H9 (cell line): ENCODE measurements at regions not wholly inside any gene's neighbourhood (a gene's known extent, or its start where the extent isn't known, plus 50 kb on each side); places are given as distances from the start of the nearest gene placed in this dataset.
"Not testable (repeated sequence)": the region's sequence is repeated elsewhere in the genome, so short reads cannot be mapped to it uniquely, and the experiment has no call there.

Source experiments
- DNase-seq: peaks from one replicate; pipeline ENCODE4 v3.0.0-alpha.2; 2017
- H2AFZ ChIP-seq: one replicate; pipeline ENCODE4 v1.6.1; 2013; ENCODE audit warnings: mild to moderate bottlenecking, low read length, control low read depth, moderate library complexity
- H2AK5ac ChIP-seq: 2 replicates; pipeline ENCODE4 v1.6.1; 2013; ENCODE audit warnings: low read length, control low read depth, mixed read lengths; ENCODE audit not compliant: insufficient read length
- H2BK120ac ChIP-seq: one replicate; pipeline ENCODE4 v1.6.1; 2013; ENCODE audit warnings: low read depth, mild to moderate bottlenecking, low read length, control low read depth, inconsistent platforms; ENCODE audit not compliant: poor library complexity, severe bottlenecking
- H2BK12ac ChIP-seq: 2 replicates; pipeline ENCODE4 v1.6.1; 2013; ENCODE audit warnings: low read length, control low read depth, mixed read lengths, low read depth; ENCODE audit not compliant: insufficient read length
- H2BK15ac ChIP-seq: 2 replicates; pipeline ENCODE4 v1.6.1; 2013; ENCODE audit warnings: low read depth, low read length, control low read depth
- H2BK20ac ChIP-seq: one replicate; pipeline ENCODE4 v1.6.1; 2013; ENCODE audit warnings: low read depth, mild to moderate bottlenecking, low read length, control low read depth, inconsistent platforms; ENCODE audit not compliant: poor library complexity, severe bottlenecking
- H2BK5ac ChIP-seq: 2 replicates; pipeline ENCODE4 v1.6.1; 2013; ENCODE audit warnings: low read length, control low read depth, mixed read lengths; ENCODE audit not compliant: insufficient read length
- H3K14ac ChIP-seq: 2 replicates; pipeline ENCODE4 v1.6.1; 2013; ENCODE audit warnings: low read length, control low read depth; ENCODE audit not compliant: insufficient read depth
- H3K18ac ChIP-seq: 2 replicates; pipeline ENCODE4 v1.6.1; 2013; ENCODE audit warnings: low read depth, mild to moderate bottlenecking, mixed read lengths, low read length, control low read depth; ENCODE audit not compliant: insufficient read length
- H3K23ac ChIP-seq: 2 replicates; pipeline ENCODE4 v1.6.1; 2013; ENCODE audit warnings: low read length, control low read depth, mixed read lengths, low read depth; ENCODE audit not compliant: insufficient read length
- H3K23me2 ChIP-seq: 2 replicates; pipeline ENCODE4 v1.6.1; 2013; ENCODE audit warnings: low read depth, mild to moderate bottlenecking, mixed read lengths, low read length, control low read depth; ENCODE audit not compliant: insufficient read length, poor library complexity, severe bottlenecking
- H3K27ac ChIP-seq: 2 replicates; pipeline ENCODE4 v1.5.1; 2013; ENCODE audit warnings: low read length, control low read depth, mixed read lengths, low read depth; ENCODE audit not compliant: insufficient read length
- H3K27me3 ChIP-seq: 2 replicates; pipeline ENCODE4 v1.6.1; 2013; ENCODE audit warnings: low read length, control low read depth, inconsistent platforms; ENCODE audit not compliant: insufficient read depth
- H3K4ac ChIP-seq: 2 replicates; pipeline ENCODE4 v1.6.1; 2013; ENCODE audit warnings: low read depth, mild to moderate bottlenecking, control low read depth, inconsistent platforms, low read length, moderate library complexity
- H3K4me1 ChIP-seq: 2 replicates; pipeline ENCODE4 v1.6.1; 2013; ENCODE audit warnings: low read length, control low read depth, inconsistent platforms; ENCODE audit not compliant: insufficient read depth
- H3K4me2 ChIP-seq: 2 replicates; pipeline ENCODE4 v1.6.1; 2013; ENCODE audit warnings: low read length, control low read depth, mixed read lengths; ENCODE audit not compliant: insufficient read length, insufficient read depth
- H3K56ac ChIP-seq: 2 replicates; pipeline ENCODE4 v1.6.1; 2013; ENCODE audit warnings: low read depth, mild to moderate bottlenecking, mixed read lengths, low read length, control low read depth; ENCODE audit not compliant: insufficient read length
- H3K79me1 ChIP-seq: 2 replicates; pipeline ENCODE4 v1.6.1; 2013; ENCODE audit warnings: low read depth, mild to moderate bottlenecking, moderate library complexity, low read length, control low read depth, inconsistent platforms; ENCODE audit not compliant: insufficient read depth, poor library complexity, severe bottlenecking
- H3K79me2 ChIP-seq: 2 replicates; pipeline ENCODE4 v1.6.1; 2013; ENCODE audit warnings: low read length, control low read depth, inconsistent platforms; ENCODE audit not compliant: insufficient read depth
- H3K9ac ChIP-seq: 2 replicates; pipeline ENCODE4 v1.6.1; 2013; ENCODE audit warnings: low read length, control low read depth, mixed read lengths; ENCODE audit not compliant: insufficient read length; ENCODE audit errors: extremely low read depth
- H3K9me3 ChIP-seq: one replicate; pipeline ENCODE4 v1.6.1; 2013; ENCODE audit warnings: low read depth, low read length, inconsistent platforms; ENCODE audit not compliant: control insufficient read depth
- H3T11ph ChIP-seq: one replicate; pipeline ENCODE4 v1.6.1; 2013; ENCODE audit warnings: mild to moderate bottlenecking, low read length, control low read depth, inconsistent platforms
- H4K20me1 ChIP-seq: one replicate; pipeline ENCODE4 v1.6.1; 2013; ENCODE audit not compliant: control insufficient read depth, insufficient read length, insufficient read depth
- H4K5ac ChIP-seq: 2 replicates; pipeline ENCODE4 v1.6.1; 2013; ENCODE audit warnings: low read depth, mild to moderate bottlenecking, mixed read lengths, low read length, control low read depth; ENCODE audit not compliant: insufficient read length
- H4K8ac ChIP-seq: replicated peaks from 2 replicates; pipeline ENCODE4 v1.6.1; 2013; ENCODE audit warnings: low read length, control low read depth, mixed read lengths, low read depth; ENCODE audit not compliant: insufficient read length
- H4K91ac ChIP-seq: 2 replicates; pipeline ENCODE4 v1.6.1; 2013; ENCODE audit warnings: low read depth, mild to moderate bottlenecking, moderate library complexity, mixed read lengths, low read length, control low read depth; ENCODE audit not compliant: insufficient read length
- H3K27ac Mint-ChIP-seq, 3 experiments: 2 replicates in 2 of 3; 3 replicates in 1 of 3; pipeline ENCODE4 v1.8.0; 2020 to 2021; ENCODE audit warnings: mixed read lengths in 3 of 3, mild to moderate bottlenecking in 1 of 3, moderate library complexity in 1 of 3
- H3K27me3 Mint-ChIP-seq: 2 replicates; pipeline ENCODE4 v1.8.0; 2021; ENCODE audit warnings: low read depth, mild to moderate bottlenecking, moderate library complexity, mixed read lengths
- H3K36me3 Mint-ChIP-seq, 3 experiments: 2 replicates in 2 of 3; 3 replicates in 1 of 3; pipeline ENCODE4 v1.8.0; 2020 to 2021; ENCODE audit warnings: low read depth in 3 of 3, mixed read lengths in 3 of 3; ENCODE audit not compliant: insufficient read depth in 1 of 3
- H3K4me1 Mint-ChIP-seq, 2 experiments: 2 replicates each; pipeline ENCODE4 v1.8.0; 2020; ENCODE audit warnings: mixed read lengths in 2 of 2
- H3K4me3 Mint-ChIP-seq, 2 experiments: 2 replicates in 1 of 2; 3 replicates in 1 of 2; pipeline ENCODE4 v1.8.0; 2020 to 2021; ENCODE audit warnings: mild to moderate bottlenecking in 2 of 2, mixed read lengths in 2 of 2, moderate library complexity in 1 of 2
- H3K9me3 Mint-ChIP-seq, 2 experiments: 2 replicates in 1 of 2; 3 replicates in 1 of 2; pipeline ENCODE4 v1.8.0; 2020; ENCODE audit warnings: mild to moderate bottlenecking in 2 of 2, mixed read lengths in 2 of 2, moderate library complexity in 1 of 2
- WGBS: extraction: QIAGEN DNeasy Blood & Tissue Kit; methylation state at CpG from one replicate; pipeline ENCODE4 v1.1.7; 2013; ENCODE audit warnings: missing lambda C conversion rate, low lambda C conversion rate, mixed read lengths; ENCODE audit not compliant: insufficient read length; ENCODE audit errors: extremely low coverage; 5-methylcytosine and 5-hydroxymethylcytosine counted together
- TF ChIP-seq, protein P1 (sequence below): fragments of 200-600 bp; sonication (generic); conservative IDR thresholded peaks from 3 replicates; pipeline ENCODE4 v1.8.0; 2021; ENCODE audit warnings: antibody characterized with exemption, mild to moderate bottlenecking

GRCh38 chr9:92206488-92206887 is 87.0 kb downstream of the IARS1 start:
- no peak overlapping the region for H3K23ac ChIP-seq
- H3K27ac ChIP-seq, result no peak overlapping the region
- H4K91ac ChIP-seq, result no peak overlapping the region
- H4K5ac ChIP-seq, result no peak overlapping the region
- no peaks in the 10 kb centered on the region for H3K79me1 ChIP-seq
- H3K9ac ChIP-seq, result no peak overlapping the region
- no peaks in the 10 kb centered on the region for H3K79me2 ChIP-seq
- no peaks in the 10 kb centered on the region for H3K4me1 ChIP-seq
- no peak for DNase-seq
- no peak overlapping the region for H3K27ac Mint-ChIP-seq
- no peak overlapping the region for H3K4ac ChIP-seq
- H2BK12ac ChIP-seq, result no peak overlapping the region
- no peak overlapping the region for H2BK20ac ChIP-seq
- no CpG with 5 or more reads among the region's 1 CpG for WGBS
- H3K14ac ChIP-seq, result no peak overlapping the region
- no peak overlapping the region for H2AK5ac ChIP-seq
- no peak overlapping the region for H4K8ac ChIP-seq
- peaks cover 33 to 44% (median 34%) of the 10 kb centered on the region in 3 experiments for H3K36me3 Mint-ChIP-seq
- H2BK5ac ChIP-seq, result no peak overlapping the region
- no peaks in the 10 kb centered on the region for H3K9me3 ChIP-seq
- H3T11ph ChIP-seq, result no peak overlapping the region
- no peaks in the 10 kb centered on the region for H3K27me3 ChIP-seq
- TF ChIP-seq, protein P1, sequence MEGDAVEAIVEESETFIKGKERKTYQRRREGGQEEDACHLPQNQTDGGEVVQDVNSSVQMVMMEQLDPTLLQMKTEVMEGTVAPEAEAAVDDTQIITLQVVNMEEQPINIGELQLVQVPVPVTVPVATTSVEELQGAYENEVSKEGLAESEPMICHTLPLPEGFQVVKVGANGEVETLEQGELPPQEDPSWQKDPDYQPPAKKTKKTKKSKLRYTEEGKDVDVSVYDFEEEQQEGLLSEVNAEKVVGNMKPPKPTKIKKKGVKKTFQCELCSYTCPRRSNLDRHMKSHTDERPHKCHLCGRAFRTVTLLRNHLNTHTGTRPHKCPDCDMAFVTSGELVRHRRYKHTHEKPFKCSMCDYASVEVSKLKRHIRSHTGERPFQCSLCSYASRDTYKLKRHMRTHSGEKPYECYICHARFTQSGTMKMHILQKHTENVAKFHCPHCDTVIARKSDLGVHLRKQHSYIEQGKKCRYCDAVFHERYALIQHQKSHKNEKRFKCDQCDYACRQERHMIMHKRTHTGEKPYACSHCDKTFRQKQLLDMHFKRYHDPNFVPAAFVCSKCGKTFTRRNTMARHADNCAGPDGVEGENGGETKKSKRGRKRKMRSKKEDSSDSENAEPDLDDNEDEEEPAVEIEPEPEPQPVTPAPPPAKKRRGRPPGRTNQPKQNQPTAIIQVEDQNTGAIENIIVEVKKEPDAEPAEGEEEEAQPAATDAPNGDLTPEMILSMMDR, result no peak
- no peaks in the 10 kb centered on the region; the same call in 1 of the 2 replicates for H3K27me3 Mint-ChIP-seq
- H4K20me1 ChIP-seq, result no peaks in the 10 kb centered on the region
- H3K18ac ChIP-seq, result no peak overlapping the region
- H3K4me2 ChIP-seq, result no peak overlapping the region
- H3K56ac ChIP-seq, result no peak overlapping the region
- H3K4me1 Mint-ChIP-seq, result no peaks in the 10 kb centered on the region
- H2BK120ac ChIP-seq, result no peak overlapping the region
- no peaks in the 10 kb centered on the region for H3K9me3 Mint-ChIP-seq
- no peaks in the 10 kb centered on the region for H3K23me2 ChIP-seq
- no peak overlapping the region for H2AFZ ChIP-seq
- no peak overlapping the region for H3K4me3 Mint-ChIP-seq
- no peak overlapping the region for H2BK15ac ChIP-seq

DNA sequence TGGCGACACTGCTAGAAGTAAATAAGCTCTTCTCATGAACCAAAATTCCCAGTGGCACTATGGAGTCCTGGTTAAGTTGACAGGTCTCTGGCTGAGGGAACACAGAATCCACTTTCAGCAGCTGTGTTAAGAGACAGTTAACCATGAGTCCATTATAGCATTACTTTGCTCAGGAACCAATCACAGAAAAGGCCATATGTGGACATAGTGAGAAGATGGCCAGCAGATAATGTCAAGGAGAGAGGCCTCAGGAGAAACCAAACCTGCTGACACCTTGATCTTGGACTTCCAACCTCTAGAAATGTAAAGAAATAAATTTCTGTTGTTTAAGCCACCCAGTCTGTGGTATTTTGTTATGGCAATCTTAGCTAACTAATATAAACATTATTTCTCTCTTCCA is 88.7 kb upstream of the SPTLC1 start:
- not testable (repeated sequence) for H2BK20ac ChIP-seq, H3K9me3 Mint-ChIP-seq, H3K4me3 Mint-ChIP-seq, H3K4ac ChIP-seq, H4K5ac ChIP-seq, H3T11ph ChIP-seq, H3K23me2 ChIP-seq, H3K27ac Mint-ChIP-seq, H3K27me3 Mint-ChIP-seq, H3K27ac ChIP-seq, H3K79me2 ChIP-seq, H3K9me3 ChIP-seq, H4K8ac ChIP-seq, H4K91ac ChIP-seq, H3K23ac ChIP-seq, H3K56ac ChIP-seq, H3K18ac ChIP-seq, H3K4me1 ChIP-seq, DNase-seq, H4K20me1 ChIP-seq, H2AK5ac ChIP-seq, H2AFZ ChIP-seq, H3K79me1 ChIP-seq, H3K27me3 ChIP-seq, H2BK5ac ChIP-seq, H2BK15ac ChIP-seq, H3K4me2 ChIP-seq, H3K14ac ChIP-seq, H3K9ac ChIP-seq, H2BK120ac ChIP-seq, H2BK12ac ChIP-seq, H3K4me1 Mint-ChIP-seq
- peaks cover 8 to 18% (median 11%) of the 10 kb centered on the region in 3 experiments; a peak in 6 of 7 replicates for H3K36me3 Mint-ChIP-seq
- no CpG with 5 or more reads among the region's 1 CpG for WGBS
